Left kidney (tissue), 1 donor: ENCODE measurements at regions not wholly inside any gene's neighbourhood (a gene's known extent, or its start where the extent isn't known, plus 50 kb on each side); places are given as distances from the start of the nearest gene placed in this dataset.

Experiments
- DNase-seq: peaks from one replicate; pipeline ENCODE4 v3.0.0-alpha.2; 2013

GRCh38 chr15:29952225-29952624 is 130.0 kb upstream of the TJP1 start:
- DNase-seq: no peak

GRCh38 chr15:29945943-29946596 is 123.8 kb upstream of the TJP1 start:
- no peak for DNase-seq

GRCh38 chr15:29944925-29945324 is 122.7 kb upstream of the TJP1 start:
- DNase-seq: no peak

- no peak for DNase-seq
These were observed 120.3 kb upstream of the TJP1 start for GRCh38 chr15:29942548-29942947.

- no peak for DNase-seq
These were observed 119.9 kb upstream of the TJP1 start for GRCh38 chr15:29942143-29942542.

GRCh38 chr15:29939404-29939803 is 117.1 kb upstream of the TJP1 start:
- no peak for DNase-seq

- DNase-seq: no peak
These were observed 116.4 kb upstream of the TJP1 start for GRCh38 chr15:29938361-29939335.

GRCh38 chr15:29937956-29938355 is 115.7 kb upstream of the TJP1 start:
- no peak for DNase-seq

GRCh38 chr15:29936353-29937049 is 114.2 kb upstream of the TJP1 start:
- no peak for DNase-seq

- DNase-seq: no peak
These were observed 113.2 kb upstream of the TJP1 start for GRCh38 chr15:29935296-29936004.

- DNase-seq: no peak
These were observed 112.0 kb upstream of the TJP1 start for GRCh38 chr15:29934251-29934650.

GRCh38 chr15:29933042-29933803 is 111.0 kb upstream of the TJP1 start:
- no peak for DNase-seq

GRCh38 chr15:29926083-29926388 is 103.8 kb upstream of the TJP1 start:
- no peak for DNase-seq

GRCh38 chr15:29925227-29926082 is 103.2 kb upstream of the TJP1 start:
- peak; percentile 59 for DNase-seq

- peak; percentile 47 for DNase-seq
These were observed 102.5 kb upstream of the TJP1 start for GRCh38 chr15:29924750-29925149.

- no peak for DNase-seq
These were observed 99.9 kb upstream of the TJP1 start for GRCh38 chr15:29922191-29922590.

- no peak for DNase-seq
These were observed 98.9 kb upstream of the TJP1 start for GRCh38 chr15:29921130-29921601.

GRCh38 chr15:29920515-29920914 is 98.2 kb upstream of the TJP1 start:
- DNase-seq: no peak

GRCh38 chr15:29919380-29919881 is 97.2 kb upstream of the TJP1 start:
- DNase-seq: no peak
